Liver (tissue), 3 donors: ENCODE measurements at regions not wholly inside any gene's neighbourhood (a gene's known extent, or its start where the extent isn't known, plus 50 kb on each side); places are given as distances from the start of the nearest gene placed in this dataset.

Experiments used
- JUND ChIP-seq, 2 donors: IDR thresholded peaks; 2 replicates each; pipeline ENCODE4 v1.6.1; 2016; ENCODE audit warnings: antibody characterized with exemption in 2 of 2
- RAD21 ChIP-seq, 2 donors: IDR thresholded peaks; 2 replicates each; pipeline ENCODE4 v1.6.1; 2016; ENCODE audit warnings: antibody characterized with exemption in 2 of 2, mild to moderate bottlenecking in 2 of 2
- TF ChIP-seq, protein P1 (sequence below): fragments of 150-350 bp; IDR thresholded peaks from 2 replicates; pipeline ENCODE4 v1.5.1; 2017; ENCODE audit warnings: improper control_type of control experiment, low read depth, low read length; ENCODE audit not compliant: missing input control
- TF ChIP-seq, protein P2 (sequence below): IDR thresholded peaks from 2 replicates; pipeline ENCODE4 v1.6.1; 2016; ENCODE audit warnings: antibody characterized with exemption
- donor health status: healthy.
- donor health status: healthy.

DNA sequence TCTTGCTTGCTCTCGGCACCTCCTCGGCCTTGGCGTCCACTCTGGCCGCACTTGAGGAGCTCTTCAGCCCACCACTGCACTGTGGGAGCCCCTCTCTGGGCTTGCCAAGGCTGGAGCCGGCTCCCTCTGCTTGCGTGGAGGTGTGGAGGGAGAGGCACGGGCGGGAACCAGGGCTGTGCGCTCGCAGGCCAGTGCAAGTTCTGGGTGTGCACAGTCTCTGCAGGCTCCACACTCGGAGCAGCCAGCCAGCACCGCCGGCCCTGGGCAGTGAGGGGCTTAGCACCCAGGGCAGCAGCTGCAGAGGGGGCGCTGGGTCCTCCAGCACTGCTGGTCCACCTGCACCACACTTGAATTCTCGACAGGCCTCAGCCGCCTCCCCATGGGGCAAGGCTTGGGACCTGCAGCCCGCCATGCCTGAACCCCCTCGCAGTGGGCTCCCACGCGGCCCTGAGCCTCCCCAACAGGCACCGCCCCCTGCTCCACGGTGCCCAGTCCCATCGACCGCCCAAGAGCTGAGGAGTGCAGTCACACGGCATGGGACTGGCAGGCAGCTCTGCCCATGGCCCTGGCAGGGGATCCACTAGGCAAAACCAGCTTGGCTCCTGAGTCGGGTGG is 411.2 kb upstream of the CHAC2 start:
- TF ChIP-seq, protein P1, sequence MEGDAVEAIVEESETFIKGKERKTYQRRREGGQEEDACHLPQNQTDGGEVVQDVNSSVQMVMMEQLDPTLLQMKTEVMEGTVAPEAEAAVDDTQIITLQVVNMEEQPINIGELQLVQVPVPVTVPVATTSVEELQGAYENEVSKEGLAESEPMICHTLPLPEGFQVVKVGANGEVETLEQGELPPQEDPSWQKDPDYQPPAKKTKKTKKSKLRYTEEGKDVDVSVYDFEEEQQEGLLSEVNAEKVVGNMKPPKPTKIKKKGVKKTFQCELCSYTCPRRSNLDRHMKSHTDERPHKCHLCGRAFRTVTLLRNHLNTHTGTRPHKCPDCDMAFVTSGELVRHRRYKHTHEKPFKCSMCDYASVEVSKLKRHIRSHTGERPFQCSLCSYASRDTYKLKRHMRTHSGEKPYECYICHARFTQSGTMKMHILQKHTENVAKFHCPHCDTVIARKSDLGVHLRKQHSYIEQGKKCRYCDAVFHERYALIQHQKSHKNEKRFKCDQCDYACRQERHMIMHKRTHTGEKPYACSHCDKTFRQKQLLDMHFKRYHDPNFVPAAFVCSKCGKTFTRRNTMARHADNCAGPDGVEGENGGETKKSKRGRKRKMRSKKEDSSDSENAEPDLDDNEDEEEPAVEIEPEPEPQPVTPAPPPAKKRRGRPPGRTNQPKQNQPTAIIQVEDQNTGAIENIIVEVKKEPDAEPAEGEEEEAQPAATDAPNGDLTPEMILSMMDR = no peak
- TF ChIP-seq JUND (IDR thresholded peaks at IDR 0.05) (no peak), RAD21 (IDR thresholded peaks at IDR 0.05) (no peak)
- TF ChIP-seq, protein P2, sequence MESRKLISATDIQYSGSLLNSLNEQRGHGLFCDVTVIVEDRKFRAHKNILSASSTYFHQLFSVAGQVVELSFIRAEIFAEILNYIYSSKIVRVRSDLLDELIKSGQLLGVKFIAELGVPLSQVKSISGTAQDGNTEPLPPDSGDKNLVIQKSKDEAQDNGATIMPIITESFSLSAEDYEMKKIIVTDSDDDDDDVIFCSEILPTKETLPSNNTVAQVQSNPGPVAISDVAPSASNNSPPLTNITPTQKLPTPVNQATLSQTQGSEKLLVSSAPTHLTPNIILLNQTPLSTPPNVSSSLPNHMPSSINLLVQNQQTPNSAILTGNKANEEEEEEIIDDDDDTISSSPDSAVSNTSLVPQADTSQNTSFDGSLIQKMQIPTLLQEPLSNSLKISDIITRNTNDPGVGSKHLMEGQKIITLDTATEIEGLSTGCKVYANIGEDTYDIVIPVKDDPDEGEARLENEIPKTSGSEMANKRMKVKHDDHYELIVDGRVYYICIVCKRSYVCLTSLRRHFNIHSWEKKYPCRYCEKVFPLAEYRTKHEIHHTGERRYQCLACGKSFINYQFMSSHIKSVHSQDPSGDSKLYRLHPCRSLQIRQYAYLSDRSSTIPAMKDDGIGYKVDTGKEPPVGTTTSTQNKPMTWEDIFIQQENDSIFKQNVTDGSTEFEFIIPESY = no peak
